HG02852 (cell line): ENCODE measurements at regions not wholly inside any gene's neighbourhood (a gene's known extent, or its start where the extent isn't known, plus 50 kb on each side); places are given as distances from the start of the nearest gene placed in this dataset.

ENCODE experiments used
- ATAC-seq: cut with Tn5 transposase; IDR thresholded peaks from one replicate; pipeline ENCODE4 v1.9.1; 2021; ENCODE audit warnings: mild to moderate bottlenecking, moderate library complexity; ENCODE audit not compliant: unreplicated experiment

DNA sequence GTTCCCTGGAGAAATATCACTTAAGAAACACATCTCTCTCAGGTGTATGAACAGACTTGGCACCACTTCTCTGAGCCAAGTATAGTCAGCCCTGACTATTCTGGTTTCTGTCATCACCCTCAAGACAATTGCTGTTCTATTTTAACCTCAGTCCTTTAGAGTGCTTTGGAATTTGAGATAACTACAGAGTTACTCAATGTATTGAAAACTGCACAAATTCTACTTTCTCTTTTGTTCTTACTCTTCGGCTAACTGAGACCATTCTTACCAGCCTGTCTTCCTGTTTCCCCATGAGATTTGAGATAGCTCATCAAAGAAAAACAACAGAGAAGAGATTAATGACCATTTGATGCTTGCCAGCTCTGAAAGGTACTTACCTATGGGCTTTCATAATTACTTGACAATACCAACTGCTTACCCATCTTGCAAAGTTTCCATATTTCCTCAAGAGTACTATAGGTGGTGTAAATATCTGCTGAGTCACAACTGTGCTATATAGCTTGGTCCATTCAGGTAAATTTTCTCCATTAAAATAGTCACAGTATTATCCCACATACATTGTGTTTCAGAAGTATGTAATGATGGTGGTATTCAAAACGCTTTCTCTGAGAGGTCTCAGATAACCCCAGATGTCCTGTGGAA lies 467.5 kb upstream of the CHST9 start:
- peak; percentile 63 for ATAC-seq

DNA sequence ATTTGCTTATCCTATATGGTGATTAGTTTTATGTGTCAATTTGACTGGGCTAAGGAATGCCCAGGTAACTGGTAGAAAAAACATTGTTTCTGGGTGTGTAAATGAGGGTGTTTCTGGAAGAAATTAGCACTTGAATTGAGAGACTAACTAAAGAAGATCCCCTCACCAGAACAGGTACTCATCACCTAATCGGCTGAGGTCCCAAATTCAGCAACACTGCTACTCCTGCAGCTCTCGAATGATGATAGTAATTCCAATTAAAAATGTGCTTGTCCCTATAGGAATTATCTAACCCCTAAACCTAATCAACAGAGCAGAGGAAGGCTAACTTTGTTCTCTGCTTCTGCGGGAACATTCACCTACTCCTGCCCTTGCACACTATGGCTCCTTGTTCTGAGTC lies 464.5 kb upstream of the CHST9 start:
- no peak for ATAC-seq

DNA sequence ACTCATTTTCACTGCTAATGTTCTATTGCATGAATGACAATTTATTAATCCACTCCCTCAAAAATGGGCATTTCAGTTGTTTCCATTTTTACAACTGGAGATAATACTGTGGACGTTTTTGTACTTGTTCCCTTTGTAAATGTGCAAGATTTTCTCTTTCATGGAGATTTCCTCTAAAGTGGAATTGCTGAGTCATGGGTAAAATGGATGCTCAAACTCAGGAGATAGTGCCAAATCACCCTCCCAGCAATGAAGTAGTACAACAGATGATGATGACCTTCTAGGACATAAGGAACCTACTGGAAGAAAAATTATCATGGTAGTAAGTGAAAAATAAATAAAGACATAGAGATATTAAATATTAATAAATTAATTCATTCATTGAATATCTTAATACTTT lies 460.8 kb upstream of the CHST9 start:
- ATAC-seq: no peak

DNA sequence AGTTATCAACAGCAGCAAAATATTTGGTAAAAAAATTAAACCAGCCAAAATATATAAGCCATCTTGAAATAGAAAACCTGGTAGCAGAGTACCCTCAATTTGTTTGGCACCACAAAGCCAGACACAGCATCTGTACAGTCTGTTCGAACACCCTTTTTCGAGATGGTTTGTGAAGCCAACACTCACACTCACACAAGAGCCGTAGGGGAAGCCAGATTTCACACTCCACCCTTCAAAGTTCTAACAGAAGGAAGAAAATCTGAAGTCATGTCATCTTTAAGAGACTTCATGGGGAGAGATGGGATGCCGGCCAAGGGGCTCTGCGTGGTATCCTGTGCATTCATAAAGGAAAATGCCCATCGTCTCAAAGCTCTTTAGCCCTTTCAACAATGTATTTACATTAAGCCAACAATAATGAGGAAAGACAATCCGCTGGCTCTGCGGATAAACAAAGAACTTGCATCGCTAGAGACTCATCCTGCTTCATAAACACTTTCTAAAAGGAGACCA lies 451.5 kb upstream of the CHST9 start:
- no peak for ATAC-seq

GRCh38 chr18:27632706-27633105 lies 447.6 kb upstream of the CHST9 start:
- ATAC-seq: no peak

- ATAC-seq: no peak
These were observed 442.8 kb upstream of the CHST9 start for GRCh38 chr18:27627927-27628326.

DNA sequence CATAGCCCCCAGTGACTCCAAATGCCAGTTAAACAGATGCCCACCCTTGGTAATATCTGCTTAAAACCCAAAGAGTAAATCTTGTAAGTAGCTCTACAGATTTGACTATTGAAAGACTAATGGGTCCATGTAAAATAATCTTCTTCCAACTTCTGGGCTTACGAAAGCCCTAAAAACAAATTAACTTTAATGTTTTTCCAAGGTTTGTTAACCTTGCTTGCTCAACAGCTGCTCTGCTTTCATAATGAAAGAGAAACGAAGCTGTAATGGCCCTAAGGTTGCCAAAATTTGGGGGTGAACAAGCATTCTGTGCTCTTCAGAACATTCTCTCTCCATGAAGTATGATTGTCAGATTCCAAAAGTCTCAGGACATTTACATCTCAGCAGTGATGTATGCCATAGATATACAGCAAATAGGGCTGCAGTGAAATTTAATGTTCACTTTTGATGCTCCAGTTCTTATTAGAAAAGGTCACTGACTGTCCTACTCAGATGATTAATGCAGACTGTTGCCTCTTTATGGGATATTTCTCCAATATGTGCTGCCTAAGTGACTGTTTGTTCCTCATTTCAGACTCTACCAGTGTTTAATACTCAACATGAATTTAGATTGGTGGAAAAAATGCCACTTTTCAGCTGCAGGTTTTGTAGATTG lies 436.3 kb upstream of the CHST9 start:
- no peak for ATAC-seq

DNA sequence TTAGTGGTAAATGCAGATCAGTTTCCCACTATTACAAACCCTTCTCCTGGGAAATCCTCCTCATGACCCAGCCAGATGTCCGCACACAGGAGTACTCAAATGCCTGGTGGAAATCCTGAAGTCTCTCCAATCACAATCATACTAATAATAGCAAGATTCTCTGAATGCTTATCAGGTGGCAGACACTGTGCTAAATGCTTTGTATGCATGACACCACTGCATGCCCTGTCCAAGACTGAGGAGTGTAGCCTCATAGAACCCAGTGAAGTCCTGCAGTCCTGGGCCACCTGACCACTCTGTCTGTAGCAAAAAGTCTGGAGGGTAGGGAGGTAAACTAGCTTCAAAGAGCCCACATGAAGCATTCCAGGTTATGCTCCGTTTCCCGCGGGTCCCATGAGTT lies 434.8 kb upstream of the CHST9 start:
- no peak for ATAC-seq

GRCh38 chr18:27619090-27619772 lies 434.1 kb upstream of the CHST9 start:
- ATAC-seq: no peak

- ATAC-seq: no peak
These were observed 431.2 kb upstream of the CHST9 start for GRCh38 chr18:27616324-27616723.

- no peak for ATAC-seq
These were observed 430.1 kb upstream of the CHST9 start for GRCh38 chr18:27614951-27615844.

DNA sequence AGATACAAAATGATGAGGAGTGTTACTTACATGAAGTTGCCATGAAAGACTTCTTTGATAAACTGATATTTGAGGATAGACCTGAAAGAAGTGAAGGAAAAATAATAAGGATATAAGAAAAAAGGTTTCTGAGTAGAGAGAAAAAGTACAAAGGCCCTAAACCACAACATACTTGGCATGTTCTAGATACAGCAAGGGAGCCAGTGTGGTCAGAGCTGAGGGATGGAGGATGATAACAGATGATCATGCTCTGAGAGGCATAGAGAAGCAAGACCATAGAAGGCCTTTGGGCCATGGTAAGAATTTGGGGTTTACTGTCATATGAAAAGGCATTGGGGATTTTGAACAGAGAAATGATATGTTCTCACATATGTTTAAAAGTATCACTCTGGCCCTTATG lies 424.1 kb upstream of the CHST9 start:
- no peak for ATAC-seq

GRCh38 chr18:27608742-27609141 lies 423.6 kb upstream of the CHST9 start:
- no peak for ATAC-seq

DNA sequence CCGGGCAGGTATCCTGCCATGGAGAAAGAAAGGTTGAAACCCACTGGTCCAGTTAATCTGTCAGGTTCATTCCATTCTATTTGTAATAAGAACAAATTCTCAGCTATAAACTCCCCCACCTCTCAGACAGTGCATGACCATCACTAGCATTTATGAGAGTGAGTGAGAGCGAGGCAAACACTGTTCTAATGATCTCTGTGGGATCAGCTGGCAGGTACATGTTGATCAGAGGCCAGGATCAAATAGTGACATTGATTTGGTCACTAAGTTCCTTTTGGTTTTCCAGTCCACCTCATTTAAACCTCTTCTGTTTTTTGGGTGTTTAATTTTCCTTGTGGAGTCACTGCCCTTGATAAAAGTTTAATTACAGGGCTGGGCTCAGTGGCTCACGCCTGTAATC lies 423.1 kb upstream of the CHST9 start:
- ATAC-seq: no peak

- no peak for ATAC-seq
These were observed 421.6 kb upstream of the CHST9 start for GRCh38 chr18:27606741-27607140.

GRCh38 chr18:27605107-27605834 lies 420.2 kb upstream of the CHST9 start:
- ATAC-seq: peak; percentile 85

DNA sequence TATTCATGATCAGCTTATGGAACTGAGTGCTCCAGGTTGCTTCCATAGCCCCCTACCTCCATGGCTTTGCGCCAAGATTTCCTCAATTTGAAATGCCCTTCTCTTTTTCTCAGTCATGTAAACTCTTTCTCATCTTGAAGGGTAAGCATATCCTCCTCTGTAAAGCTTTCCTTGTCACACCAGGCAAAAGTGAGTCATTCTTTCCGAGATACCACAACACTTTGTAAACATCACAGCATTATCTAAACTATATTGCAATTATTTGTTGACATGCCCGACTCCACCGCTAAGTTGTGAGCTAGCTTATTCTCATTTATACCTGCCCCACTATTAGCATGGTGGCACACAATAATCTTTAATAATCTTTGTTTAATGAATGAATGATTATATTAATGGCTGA lies 419.5 kb upstream of the CHST9 start:
- no peak for ATAC-seq

GRCh38 chr18:27602092-27602491 lies 417.0 kb upstream of the CHST9 start:
- no peak for ATAC-seq

- ATAC-seq: peak; percentile 64
These were observed 415.1 kb upstream of the CHST9 start for GRCh38 chr18:27600245-27600644.

DNA sequence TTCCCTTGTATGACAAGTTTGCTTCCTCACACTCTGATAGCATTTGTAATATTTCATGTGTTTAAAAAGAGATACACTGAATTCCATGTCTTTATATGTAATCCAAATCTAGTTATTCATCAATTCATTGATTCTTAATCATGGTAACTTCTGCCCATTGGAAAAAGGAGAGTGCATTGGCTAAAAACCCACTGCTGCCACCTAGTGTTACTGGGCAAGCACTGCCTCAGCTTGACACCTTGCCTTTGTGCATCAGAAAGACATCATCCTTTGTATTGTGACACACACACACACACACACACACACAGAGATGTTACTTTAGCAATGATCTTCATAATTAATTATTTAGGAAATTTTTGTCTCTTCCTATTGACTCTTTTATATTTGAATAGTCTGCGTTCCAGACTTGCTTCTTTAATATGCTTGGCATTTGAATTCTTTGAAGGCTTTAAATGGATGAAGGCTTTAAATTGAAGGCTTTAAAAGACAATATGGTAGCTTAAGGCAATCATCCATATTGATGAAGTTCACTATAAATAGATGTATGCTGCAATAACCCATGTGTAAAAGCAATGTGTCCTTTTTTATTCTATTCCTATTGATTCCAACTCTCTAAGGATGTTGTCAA lies 414.2 kb upstream of the CHST9 start:
- ATAC-seq: peak; percentile 67
